GM18508 (cell line): ENCODE measurements at regions not wholly inside any gene's neighbourhood (a gene's known extent, or its start where the extent isn't known, plus 50 kb on each side); places are given as distances from the start of the nearest gene placed in this dataset.
"Not testable (repeated sequence)": the region's sequence is repeated elsewhere in the genome, so short reads cannot be mapped to it uniquely, and the experiment has no call there.

ENCODE experiments used
- ATAC-seq: cut with Tn5 transposase; IDR thresholded peaks from one replicate; pipeline ENCODE4 v1.9.1; 2021; ENCODE audit warnings: moderate number of reproducible peaks; ENCODE audit not compliant: insufficient read depth, unreplicated experiment

GRCh38 chr4:85094735-85095134, 128.2 kb upstream of the WDFY3 start:
- ATAC-seq, result no peak

GRCh38 chr4:85102606-85103005, 136.1 kb upstream of the WDFY3 start:
- ATAC-seq, result no peak

- ATAC-seq, result no peak
These were observed 139.7 kb upstream of the WDFY3 start for GRCh38 chr4:85106166-85106565.

- ATAC-seq, result no peak
These were observed 140.4 kb upstream of the WDFY3 start for GRCh38 chr4:85106805-85107336.

- no peak for ATAC-seq
These were observed 141.1 kb upstream of the WDFY3 start for GRCh38 chr4:85107553-85107952.

GRCh38 chr4:85113706-85114105, 147.2 kb upstream of the WDFY3 start:
- ATAC-seq, result no peak

GRCh38 chr4:85114526-85114925, 148.0 kb upstream of the WDFY3 start:
- ATAC-seq, result no peak

- no peak for ATAC-seq
These were observed 149.5 kb upstream of the WDFY3 start for GRCh38 chr4:85116008-85116407.

GRCh38 chr4:85125688-85126087, 159.2 kb upstream of the WDFY3 start:
- ATAC-seq, result no peak

- no peak for ATAC-seq
These were observed 160.6 kb upstream of the WDFY3 start for GRCh38 chr4:85126991-85127591.

- ATAC-seq, result peak; percentile 78
These were observed 161.2 kb upstream of the WDFY3 start for GRCh38 chr4:85127653-85128052.

- ATAC-seq, result no peak
These were observed 162.0 kb upstream of the WDFY3 start for GRCh38 chr4:85128246-85129204.

GRCh38 chr4:85129354-85130125, 163.1 kb upstream of the WDFY3 start:
- ATAC-seq, result not testable (repeated sequence)

- ATAC-seq, result no peak
These were observed 165.6 kb upstream of the WDFY3 start for GRCh38 chr4:85132117-85132516.

GRCh38 chr4:85132570-85132969, 166.1 kb upstream of the WDFY3 start:
- ATAC-seq, result no peak

GRCh38 chr4:85139749-85140148, 173.3 kb upstream of the WDFY3 start:
- ATAC-seq, result not testable (repeated sequence)

- no peak for ATAC-seq
These were observed 176.0 kb upstream of the WDFY3 start for GRCh38 chr4:85142451-85142850.

- ATAC-seq, result peak; percentile 85
These were observed 181.1 kb upstream of the WDFY3 start for GRCh38 chr4:85147481-85148076.

- ATAC-seq, result no peak
These were observed 183.2 kb upstream of the WDFY3 start for GRCh38 chr4:85149676-85150075.

GRCh38 chr4:85151371-85151770, 184.9 kb upstream of the WDFY3 start:
- ATAC-seq, result no peak
